Duodenal mucosa (tissue), 2 donors: ENCODE measurements at regions not wholly inside any gene's neighbourhood (a gene's known extent, or its start where the extent isn't known, plus 50 kb on each side); places are given as distances from the start of the nearest gene placed in this dataset.

ENCODE experiments used
- H3K27ac ChIP-seq: one replicate; pipeline ENCODE4 v1.7.0; 2013; ENCODE audit warnings: low read depth, low read length
- H3K27me3 ChIP-seq, 2 donors: one replicate each; pipeline ENCODE4 v1.7.0; 2013; ENCODE audit warnings: low read length in 2 of 2, control low read depth in 1 of 2; ENCODE audit not compliant: insufficient read depth in 2 of 2, control insufficient read depth in 1 of 2
- H3K36me3 ChIP-seq, 2 donors: one replicate each; pipeline ENCODE4 v1.7.0; 2013; ENCODE audit warnings: low read length in 2 of 2, control low read depth in 1 of 2; ENCODE audit not compliant: insufficient read depth in 2 of 2, control insufficient read depth in 1 of 2
- H3K4me1 ChIP-seq, 2 donors: one replicate each; pipeline ENCODE4 v1.7.0; 2013; ENCODE audit warnings: low read length in 2 of 2, control low read depth in 1 of 2; ENCODE audit not compliant: insufficient read depth in 2 of 2, control insufficient read depth in 1 of 2
- H3K4me3 ChIP-seq, 2 donors: one replicate each; pipeline ENCODE4 v1.7.0; 2013; ENCODE audit warnings: low read length in 2 of 2, low read depth in 1 of 2
- H3K9ac ChIP-seq, 2 donors: one replicate each; pipeline ENCODE4 v1.7.0; 2013; ENCODE audit warnings: low read length in 2 of 2, low read depth in 1 of 2
- H3K9me3 ChIP-seq, 2 donors: one replicate each; pipeline ENCODE4 v1.7.0; 2013; ENCODE audit warnings: low read length in 2 of 2, control low read depth in 1 of 2; ENCODE audit not compliant: control insufficient read depth in 1 of 2

GRCh38 chr2:2875831-2876230 lies 501.8 kb downstream of the EIPR1 start:
- H3K36me3 ChIP-seq = no peaks in the 10 kb centered on the region

DNA sequence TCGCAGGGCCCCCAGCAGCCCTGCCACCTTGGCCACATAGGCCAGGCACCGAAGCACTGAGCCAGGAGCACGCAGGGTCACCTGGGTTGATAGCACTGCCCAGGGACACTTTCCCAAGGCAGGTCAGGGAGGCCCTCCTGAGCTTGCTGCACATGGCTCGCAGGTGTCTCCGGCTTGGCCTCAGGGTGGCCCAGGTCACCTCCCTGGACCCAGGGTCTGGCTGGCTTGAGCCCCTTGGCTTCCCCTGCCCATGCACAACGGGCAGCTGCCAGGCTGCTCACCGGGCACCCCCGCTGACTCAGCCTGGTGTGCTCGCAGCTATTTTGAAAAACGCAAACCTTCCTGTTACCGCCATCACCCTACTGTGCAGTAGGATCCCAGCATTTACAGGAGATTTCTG lies 502.3 kb downstream of the EIPR1 start:
- no peak overlapping the region for H3K4me3 ChIP-seq
- H3K27ac ChIP-seq = no peak overlapping the region
- H3K4me1 ChIP-seq = no peaks in the 10 kb centered on the region
- no peaks in the 10 kb centered on the region for H3K9me3 ChIP-seq
- no peak overlapping the region for H3K9ac ChIP-seq
- H3K36me3 ChIP-seq = no peaks in the 10 kb centered on the region
- H3K27me3 ChIP-seq = no peaks in the 10 kb centered on the region

More at GRCh38 chr2:2875831-2876230, 501.8 kb downstream of the EIPR1 start:
- Histone ChIP-seq H3K9me3 (no peaks in the 10 kb centered on the region), H3K9ac (no peak overlapping the region), H3K4me3 (no peak overlapping the region), H3K27me3 (no peaks in the 10 kb centered on the region), H3K4me1 (no peaks in the 10 kb centered on the region), H3K27ac (no peak overlapping the region)

DNA sequence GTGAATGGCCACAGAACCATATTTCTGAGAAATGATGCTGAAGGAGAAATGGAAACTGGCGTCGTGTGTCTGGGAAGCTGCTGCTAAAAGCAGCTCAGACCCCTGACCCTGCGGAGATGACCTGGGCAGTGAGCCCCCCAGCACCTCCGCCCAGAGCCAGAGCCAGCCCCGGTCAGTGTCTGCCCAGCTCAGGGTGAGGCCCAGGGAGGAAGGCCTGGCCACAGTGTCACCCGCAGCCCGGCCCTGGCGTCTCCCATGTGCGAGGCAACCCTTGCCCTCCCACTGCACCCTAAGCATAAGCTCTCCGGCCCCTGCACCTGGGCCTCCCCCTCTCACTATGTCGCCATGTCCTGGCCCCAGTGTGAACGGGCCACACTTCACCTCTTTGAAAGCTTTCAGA lies 502.8 kb downstream of the EIPR1 start:
- no peaks in the 10 kb centered on the region for H3K27me3 ChIP-seq
- no peaks in the 10 kb centered on the region for H3K36me3 ChIP-seq
- no peaks in the 10 kb centered on the region for H3K4me1 ChIP-seq
- no peak overlapping the region for H3K27ac ChIP-seq
- no peak overlapping the region for H3K9ac ChIP-seq
- H3K4me3 ChIP-seq = no peak overlapping the region
- no peaks in the 10 kb centered on the region for H3K9me3 ChIP-seq

DNA sequence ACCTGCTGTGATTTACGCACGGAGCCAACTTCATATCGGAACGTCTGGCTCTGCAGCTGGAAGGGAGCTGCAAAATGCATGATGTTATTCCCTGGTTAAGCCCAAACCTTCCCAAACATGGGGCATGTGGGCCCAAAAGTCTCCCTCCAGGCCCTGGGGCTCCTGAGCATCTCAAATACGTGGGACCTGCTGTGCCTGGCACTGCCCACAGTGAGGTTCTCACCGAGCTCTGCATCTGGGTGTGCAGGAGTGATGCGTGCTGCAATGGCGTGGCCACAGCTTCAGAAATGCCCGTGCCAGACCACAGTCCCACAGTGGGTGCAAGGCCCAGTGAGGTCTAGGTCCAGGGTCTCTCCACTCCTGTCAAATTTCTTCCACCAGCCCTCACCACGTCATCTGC lies 503.3 kb downstream of the EIPR1 start:
- no peaks in the 10 kb centered on the region for H3K36me3 ChIP-seq
- no peak overlapping the region for H3K9ac ChIP-seq
- no peak overlapping the region for H3K27ac ChIP-seq
- H3K9me3 ChIP-seq = no peaks in the 10 kb centered on the region
- no peaks in the 10 kb centered on the region for H3K27me3 ChIP-seq
- H3K4me3 ChIP-seq = no peak overlapping the region
- no peaks in the 10 kb centered on the region for H3K4me1 ChIP-seq

DNA sequence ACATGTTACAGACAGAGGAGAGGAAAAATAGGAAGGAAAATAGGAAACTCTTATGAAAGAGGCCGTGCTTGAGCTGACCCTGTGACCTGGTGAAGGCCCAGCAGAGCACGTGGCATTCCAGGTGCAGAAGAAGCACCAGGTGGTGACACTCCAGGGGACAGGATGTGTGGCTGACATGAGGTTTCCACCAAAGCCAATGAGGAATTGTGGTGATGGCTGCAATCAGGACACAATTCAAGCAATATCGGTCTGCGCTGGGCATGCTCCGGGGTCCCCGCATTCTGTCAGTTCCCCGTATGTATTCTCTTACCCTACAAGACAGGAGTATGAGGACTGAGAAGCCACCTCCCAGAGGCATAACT lies 504.2 kb downstream of the EIPR1 start:
- Histone ChIP-seq H3K36me3 (no peaks in the 10 kb centered on the region), H3K4me1 (no peaks in the 10 kb centered on the region), H3K27ac (no peak overlapping the region), H3K27me3 (no peaks in the 10 kb centered on the region), H3K9ac (no peak overlapping the region), H3K4me3 (no peak overlapping the region), H3K9me3 (no peaks in the 10 kb centered on the region)

GRCh38 chr2:2872713-2873449 lies 504.7 kb downstream of the EIPR1 start:
- no peaks in the 10 kb centered on the region for H3K4me1 ChIP-seq
- H3K9ac ChIP-seq = no peak overlapping the region
- no peaks in the 10 kb centered on the region for H3K36me3 ChIP-seq
- H3K4me3 ChIP-seq = no peak overlapping the region
- no peak overlapping the region for H3K27ac ChIP-seq
- no peaks in the 10 kb centered on the region for H3K9me3 ChIP-seq
- H3K27me3 ChIP-seq = no peaks in the 10 kb centered on the region

DNA sequence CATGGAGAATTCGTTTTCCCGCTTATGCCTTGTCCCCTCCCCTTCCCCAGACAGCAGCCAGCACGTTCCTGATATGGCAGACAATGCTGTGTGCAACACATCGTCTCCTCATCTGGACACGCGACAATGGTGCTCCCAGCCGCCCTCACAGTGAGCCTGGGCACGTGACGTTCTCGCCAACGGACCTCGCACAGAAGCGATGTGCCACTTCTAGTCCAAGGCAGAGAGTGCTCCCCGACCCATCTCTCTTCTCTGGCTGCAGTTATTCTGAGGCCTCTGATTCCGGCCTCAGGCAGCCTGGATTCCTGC lies 505.4 kb downstream of the EIPR1 start:
- H3K4me1 ChIP-seq = no peaks in the 10 kb centered on the region
- no peaks in the 10 kb centered on the region for H3K27me3 ChIP-seq
- H3K9ac ChIP-seq = no peak overlapping the region
- no peak overlapping the region for H3K27ac ChIP-seq
- H3K9me3 ChIP-seq = no peaks in the 10 kb centered on the region
- no peak overlapping the region for H3K4me3 ChIP-seq
- no peaks in the 10 kb centered on the region for H3K36me3 ChIP-seq

DNA sequence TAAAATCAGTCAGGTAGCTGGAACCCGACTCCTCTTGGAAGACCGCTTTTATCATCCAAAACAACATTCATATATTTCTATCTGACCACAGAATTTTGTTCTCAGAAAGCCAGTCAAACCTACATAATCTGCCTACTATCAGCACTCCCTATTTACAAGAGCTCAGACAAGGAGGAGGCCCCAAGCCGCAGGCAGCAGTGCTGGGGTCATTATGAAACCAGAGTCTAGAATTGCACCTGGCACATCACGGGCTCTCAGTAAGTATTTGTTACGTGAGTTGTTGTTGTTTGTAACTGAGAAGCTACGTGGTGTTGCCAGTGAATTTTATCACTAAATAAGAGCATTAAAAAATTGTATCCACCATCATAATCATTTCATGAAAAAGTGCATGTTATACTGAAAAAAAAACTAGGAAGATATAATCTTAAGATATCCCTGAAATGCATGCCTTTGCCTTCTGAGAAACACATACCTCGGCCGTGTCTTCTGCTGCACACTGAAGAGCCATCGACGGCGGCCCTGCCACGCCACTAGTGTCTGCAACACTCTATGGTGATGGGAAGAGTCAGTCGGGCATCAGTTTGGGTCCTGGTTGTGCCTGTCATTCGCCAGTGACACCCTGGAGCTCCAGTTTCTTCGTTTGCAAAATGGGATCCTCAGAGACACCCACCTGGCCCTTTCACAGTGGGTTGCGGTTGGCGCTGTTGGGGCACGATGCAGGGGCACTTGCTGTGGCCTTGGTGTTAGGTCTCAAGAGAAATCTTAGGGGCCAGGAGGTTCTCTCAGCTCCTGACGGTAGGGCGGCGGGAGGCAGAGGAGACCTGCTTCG lies 505.9 kb downstream of the EIPR1 start:
- H3K27ac ChIP-seq = no peak overlapping the region
- no peaks in the 10 kb centered on the region for H3K27me3 ChIP-seq
- no peak overlapping the region for H3K9ac ChIP-seq
- no peaks in the 10 kb centered on the region for H3K4me1 ChIP-seq
- no peak overlapping the region for H3K4me3 ChIP-seq
- H3K9me3 ChIP-seq = no peaks in the 10 kb centered on the region
- H3K36me3 ChIP-seq = no peaks in the 10 kb centered on the region

- H3K9me3 ChIP-seq = no peaks in the 10 kb centered on the region
Observed at GRCh38 chr2:2870106-2870505, 507.5 kb downstream of the EIPR1 start.

DNA sequence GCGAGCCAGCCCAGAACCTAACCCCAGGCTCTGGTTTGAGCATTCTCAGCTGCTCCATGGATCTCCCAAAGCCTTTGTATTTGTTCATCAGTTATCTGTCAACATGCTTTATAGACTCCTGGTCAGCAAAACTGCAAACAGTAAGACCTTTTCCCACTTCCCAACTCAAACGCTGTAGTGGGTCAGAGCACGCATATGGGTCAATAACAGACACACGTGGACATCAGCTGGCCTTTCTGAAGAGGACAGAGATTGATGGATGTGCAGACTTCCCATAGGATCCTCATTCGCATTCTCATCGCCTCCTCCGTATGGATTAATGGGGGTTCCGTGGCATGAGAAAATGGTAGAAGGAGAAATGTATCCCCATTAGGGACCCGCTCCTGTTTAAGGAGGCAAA lies 508.1 kb downstream of the EIPR1 start:
- no peak overlapping the region for H3K9ac ChIP-seq
- no peaks in the 10 kb centered on the region for H3K36me3 ChIP-seq
- no peak overlapping the region for H3K4me3 ChIP-seq
- H3K27ac ChIP-seq = no peak overlapping the region
- no peaks in the 10 kb centered on the region for H3K4me1 ChIP-seq
- no peaks in the 10 kb centered on the region for H3K27me3 ChIP-seq
- no peaks in the 10 kb centered on the region for H3K9me3 ChIP-seq

More at GRCh38 chr2:2870106-2870505, 507.5 kb downstream of the EIPR1 start:
- H3K27ac ChIP-seq = no peak overlapping the region
- H3K27me3 ChIP-seq = no peaks in the 10 kb centered on the region
- no peak overlapping the region for H3K4me3 ChIP-seq
- no peak overlapping the region for H3K9ac ChIP-seq
- no peaks in the 10 kb centered on the region for H3K4me1 ChIP-seq
- no peaks in the 10 kb centered on the region for H3K36me3 ChIP-seq
